Peyer's patch (tissue), 4 donors: ENCODE measurements at regions not wholly inside any gene's neighbourhood (a gene's known extent, or its start where the extent isn't known, plus 50 kb on each side); places are given as distances from the start of the nearest gene placed in this dataset.

ENCODE experiments used
- DNase-seq, 3 donors: peaks; one replicate each; pipeline ENCODE4 v3.0.0-alpha.2; 2017 to 2019
- H3K27ac ChIP-seq, 4 donors: fragments of 200-600 bp; sonication (generic); one replicate each; pipeline ENCODE4 v1.5.1; 2016 to 2019
- H3K27me3 ChIP-seq, 2 donors: fragments of 200-600 bp; sonication (generic); one replicate each; pipeline ENCODE4 v1.5.1; 2019
- H3K36me3 ChIP-seq, 3 donors: fragments of 200-600 bp; sonication (generic); one replicate each; pipeline ENCODE4 v1.5.1; 2016 to 2019
- H3K4me1 ChIP-seq, 4 donors: fragments of 200-600 bp; sonication (generic); one replicate each; pipeline ENCODE4 v1.5.1; 2016 to 2019
- H3K4me3 ChIP-seq, 4 donors: fragments of 200-600 bp; sonication (generic); 1 replicate in 3 of 4; 2 replicates in 1 of 4; pipeline ENCODE4 v1.5.1; 2016 to 2019; ENCODE audit warnings: mild to moderate bottlenecking in 1 of 4
- H3K9me3 ChIP-seq, 4 donors: fragments of 200-600 bp; sonication (generic); one replicate each; pipeline ENCODE4 v1.5.1; 2016 to 2019; ENCODE audit warnings: mild to moderate bottlenecking in 1 of 4
- CTCF ChIP-seq, 6 experiments: fragments of 450-650 bp in 4 of 6; fragments of 200-600 bp in 2 of 6; sonication (generic) in 1 of 6; IDR thresholded peaks; one replicate each; pipeline ENCODE4 v1.5.1; 2017 to 2019; ENCODE audit warnings: antibody characterized with exemption in 6 of 6, mild to moderate bottlenecking in 3 of 6, moderate library complexity in 1 of 6
- POLR2A ChIP-seq, 2 donors: fragments of 450-650 bp; IDR thresholded peaks; one replicate each; pipeline ENCODE4 v1.5.1; 2017; ENCODE audit warnings: antibody characterized with exemption in 2 of 2, mild to moderate bottlenecking in 2 of 2, moderate library complexity in 2 of 2

GRCh38 chr6:67870321-67870720 is 764.8 kb upstream of the ADGRB3 start:
- H3K27me3 ChIP-seq: no peaks in the 10 kb centered on the region
- H3K36me3 ChIP-seq: no peaks in the 10 kb centered on the region
- no peaks in the 10 kb centered on the region for H3K4me1 ChIP-seq
- TF ChIP-seq POLR2A (IDR thresholded peaks at IDR 0.05): no peak
- no peak for TF ChIP-seq CTCF (IDR thresholded peaks at IDR 0.05)
- DNase-seq: no peak
- no peak overlapping the region for H3K4me3 ChIP-seq
- peaks cover 0 to 7% (median 0%) of the 10 kb centered on the region in 4 donors for H3K9me3 ChIP-seq
- no peak overlapping the region for H3K27ac ChIP-seq

GRCh38 chr6:67863346-67863745 is 771.7 kb upstream of the ADGRB3 start:
- H3K27ac ChIP-seq: no peak overlapping the region
- H3K27me3 ChIP-seq: no peaks in the 10 kb centered on the region
- TF ChIP-seq POLR2A (IDR thresholded peaks at IDR 0.05): no peak
- TF ChIP-seq CTCF (IDR thresholded peaks at IDR 0.05): no peak
- H3K36me3 ChIP-seq: no peaks in the 10 kb centered on the region
- no peaks in the 10 kb centered on the region for H3K4me1 ChIP-seq
- no peak for DNase-seq
- no peak overlapping the region for H3K4me3 ChIP-seq
- no peaks in the 10 kb centered on the region for H3K9me3 ChIP-seq

GRCh38 chr6:67854098-67854497 is 781.0 kb upstream of the ADGRB3 start:
- no peak for TF ChIP-seq POLR2A (IDR thresholded peaks at IDR 0.05)
- TF ChIP-seq CTCF (IDR thresholded peaks at IDR 0.05): no peak
- no peak overlapping the region for H3K27ac ChIP-seq
- no peak overlapping the region for H3K4me3 ChIP-seq
- H3K4me1 ChIP-seq: no peaks in the 10 kb centered on the region
- H3K9me3 ChIP-seq: no peaks in the 10 kb centered on the region
- no peaks in the 10 kb centered on the region for H3K36me3 ChIP-seq
- no peaks in the 10 kb centered on the region for H3K27me3 ChIP-seq
- no peak for DNase-seq

GRCh38 chr6:67839818-67840217 is 795.3 kb upstream of the ADGRB3 start:
- TF ChIP-seq POLR2A (IDR thresholded peaks at IDR 0.05) (no peak), CTCF (IDR thresholded peaks at IDR 0.05) (no peak)
- Histone ChIP-seq H3K9me3 (no peaks in the 10 kb centered on the region), H3K36me3 (no peaks in the 10 kb centered on the region), H3K27ac (no peak overlapping the region), H3K4me3 (no peak overlapping the region), H3K4me1 (no peaks in the 10 kb centered on the region), H3K27me3 (no peaks in the 10 kb centered on the region)
- no peak for DNase-seq

GRCh38 chr6:67825201-67825895 is 809.7 kb upstream of the ADGRB3 start:
- no peak for DNase-seq
- Histone ChIP-seq H3K4me1 (no peaks in the 10 kb centered on the region), H3K9me3 (no peaks in the 10 kb centered on the region), H3K27ac (no peak overlapping the region), H3K4me3 (no peak overlapping the region), H3K36me3 (no peaks in the 10 kb centered on the region), H3K27me3 (no peaks in the 10 kb centered on the region)
- TF ChIP-seq POLR2A (IDR thresholded peaks at IDR 0.05) (no peak), CTCF (IDR thresholded peaks at IDR 0.05) (no peak)

GRCh38 chr6:67818322-67818721 is 816.8 kb upstream of the ADGRB3 start:
- Histone ChIP-seq H3K4me1 (no peaks in the 10 kb centered on the region), H3K27ac (no peak overlapping the region), H3K36me3 (no peaks in the 10 kb centered on the region), H3K9me3 (peaks cover 0 to 3% (median under 1%) of the 10 kb centered on the region in 4 donors), H3K27me3 (no peaks in the 10 kb centered on the region), H3K4me3 (no peak overlapping the region)
- DNase-seq: no peak
- TF ChIP-seq CTCF (IDR thresholded peaks at IDR 0.05) (no peak), POLR2A (IDR thresholded peaks at IDR 0.05) (no peak)
